NCI-H128 (cell line): ENCODE measurements at regions not wholly inside any gene's neighbourhood (a gene's known extent, or its start where the extent isn't known, plus 50 kb on each side); places are given as distances from the start of the nearest gene placed in this dataset.

Source experiments
- DNase-seq: peaks from one replicate; lab custom pipeline; 2025; ENCODE audit not compliant: unreplicated experiment; lab: John Stamatoyannopoulos, UW

DNA sequence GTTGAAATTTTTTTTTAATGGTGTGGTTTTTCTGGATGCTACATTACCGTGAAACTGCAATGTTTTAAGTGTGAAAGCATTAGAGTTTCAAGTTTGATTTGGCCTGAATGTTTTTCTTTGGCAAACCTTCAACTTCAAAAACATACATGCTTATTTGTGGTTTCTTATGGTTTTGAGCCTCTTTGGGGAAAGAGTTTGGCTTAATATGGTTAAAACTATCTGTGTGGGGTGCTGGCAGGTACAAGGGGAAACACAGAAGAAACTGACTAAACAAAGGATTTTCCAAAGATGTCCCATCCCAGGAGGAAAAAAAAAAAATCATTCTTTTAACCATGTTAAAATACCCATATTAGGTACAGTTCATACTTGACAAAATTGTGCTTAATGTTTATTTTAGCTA lies 121.1 kb downstream of the HGF start:
- DNase-seq = no peak

DNA sequence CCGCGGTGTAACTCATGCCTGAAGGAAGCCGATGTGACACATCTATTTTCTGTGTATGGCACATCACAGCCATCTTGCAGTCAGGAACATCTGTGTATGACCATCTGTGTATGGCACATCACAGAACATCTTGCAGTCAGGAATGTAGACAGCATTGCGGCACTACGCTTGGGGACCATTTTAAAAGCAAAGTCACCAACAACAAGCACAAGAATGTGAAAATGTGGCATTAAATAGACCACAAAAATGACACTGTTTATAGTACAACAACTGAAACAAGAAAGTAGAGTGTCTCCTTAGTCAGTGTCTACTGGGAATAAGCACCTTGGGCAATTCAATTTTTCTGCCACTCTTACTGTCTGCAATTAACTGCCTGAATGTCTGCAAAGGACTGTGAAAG lies 124.4 kb downstream of the HGF start:
- no peak for DNase-seq

- DNase-seq = no peak
Observed at GRCh38 chr7:81641873-81642272, 128.0 kb downstream of the HGF start.

DNA sequence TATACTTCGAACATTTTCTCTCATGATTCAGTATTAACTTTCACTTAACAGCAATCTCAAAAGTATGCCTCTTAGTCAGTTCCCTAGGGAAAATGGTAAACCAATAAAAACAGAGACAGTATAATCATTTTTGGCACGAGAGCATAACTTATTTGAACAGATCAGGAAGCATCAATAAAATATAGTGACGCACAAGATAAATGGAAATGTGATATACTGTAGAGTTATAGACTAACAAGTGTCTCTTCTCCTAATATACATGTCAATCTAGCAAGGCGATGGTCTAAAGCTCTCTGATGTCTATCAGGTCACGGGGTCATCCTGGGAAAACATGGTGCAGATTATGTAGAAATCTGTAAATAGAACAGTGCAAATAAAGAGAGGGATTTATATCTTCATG lies 131.6 kb downstream of the HGF start:
- no peak for DNase-seq

- DNase-seq = no peak
Observed at GRCh38 chr7:81637534-81637933, 132.3 kb downstream of the HGF start.

- no peak for DNase-seq
Observed at GRCh38 chr7:81632418-81632817, 137.4 kb downstream of the HGF start.

DNA sequence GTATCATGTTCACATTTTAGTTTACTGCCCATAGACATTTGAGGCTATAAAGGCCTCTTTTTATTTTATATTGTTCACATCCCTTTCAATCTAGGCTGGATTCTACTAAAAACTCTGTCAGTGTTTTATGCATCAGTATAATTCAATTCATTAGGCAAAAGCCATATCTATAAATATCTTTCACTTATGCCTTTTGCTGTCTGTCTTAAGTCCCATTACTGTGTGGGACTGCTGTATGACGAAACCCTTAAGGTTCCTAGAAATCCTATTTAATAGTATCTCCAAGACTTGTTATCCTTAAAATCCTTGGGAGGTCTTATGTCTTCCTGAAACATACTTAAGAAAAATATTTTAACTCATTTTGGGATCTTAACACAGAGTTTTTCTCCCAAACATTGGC lies 139.2 kb downstream of the HGF start:
- DNase-seq = no peak

GRCh38 chr7:81629702-81630101 lies 140.1 kb downstream of the HGF start:
- DNase-seq = no peak

DNA sequence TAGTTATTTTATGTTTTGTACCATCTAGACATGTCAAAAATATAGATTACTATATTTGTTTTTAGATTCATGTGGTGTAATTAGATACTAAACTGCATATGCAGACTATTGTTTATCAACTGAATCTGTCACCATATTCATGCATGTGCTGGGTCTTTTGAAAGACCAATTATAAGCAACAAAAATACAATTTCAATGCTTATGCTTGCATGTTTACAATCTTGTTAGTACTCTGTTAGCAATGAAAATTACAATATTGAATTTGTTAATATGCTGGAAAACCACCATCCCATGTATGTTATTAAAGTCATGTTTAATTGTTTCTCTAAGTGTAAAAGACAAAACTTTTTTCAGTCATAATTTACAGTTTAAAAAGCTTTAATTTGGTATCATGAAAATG lies 140.9 kb downstream of the HGF start:
- DNase-seq = no peak

DNA sequence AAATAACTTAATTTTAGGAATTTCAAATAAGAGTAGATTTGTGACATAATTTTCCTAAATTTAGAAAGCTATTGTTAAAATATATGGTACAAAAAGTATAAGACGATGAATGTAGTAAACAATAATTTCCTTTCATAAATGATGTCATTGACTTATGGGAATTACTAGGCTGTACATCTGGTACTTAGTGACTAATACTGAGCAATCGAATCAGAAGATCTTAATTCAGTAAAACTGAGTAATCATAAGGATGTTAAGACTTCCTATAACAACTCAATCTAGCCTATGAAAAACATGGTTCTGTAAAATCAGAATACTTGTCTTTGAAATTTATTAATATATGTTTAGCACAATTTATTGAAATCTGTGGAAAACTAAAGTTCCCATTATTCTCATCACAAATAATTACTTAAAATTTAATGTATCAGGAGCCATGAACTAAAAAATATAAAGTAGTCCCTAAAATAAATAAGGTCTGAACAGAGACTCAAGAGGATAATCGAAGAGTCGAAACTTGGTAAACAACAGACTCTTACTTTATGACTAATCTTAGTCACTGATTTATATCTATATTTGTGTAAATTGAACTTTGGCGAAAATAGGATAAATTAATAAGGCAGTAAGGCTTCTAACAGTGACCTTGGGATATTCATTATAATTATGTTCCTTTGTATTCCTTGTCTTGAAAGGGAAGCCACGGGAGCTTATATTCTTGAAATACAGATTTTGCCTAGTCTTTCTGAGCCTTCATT lies 142.1 kb downstream of the HGF start:
- DNase-seq = no peak

- no peak for DNase-seq
Observed at GRCh38 chr7:81626008-81626407, 143.8 kb downstream of the HGF start.

DNA sequence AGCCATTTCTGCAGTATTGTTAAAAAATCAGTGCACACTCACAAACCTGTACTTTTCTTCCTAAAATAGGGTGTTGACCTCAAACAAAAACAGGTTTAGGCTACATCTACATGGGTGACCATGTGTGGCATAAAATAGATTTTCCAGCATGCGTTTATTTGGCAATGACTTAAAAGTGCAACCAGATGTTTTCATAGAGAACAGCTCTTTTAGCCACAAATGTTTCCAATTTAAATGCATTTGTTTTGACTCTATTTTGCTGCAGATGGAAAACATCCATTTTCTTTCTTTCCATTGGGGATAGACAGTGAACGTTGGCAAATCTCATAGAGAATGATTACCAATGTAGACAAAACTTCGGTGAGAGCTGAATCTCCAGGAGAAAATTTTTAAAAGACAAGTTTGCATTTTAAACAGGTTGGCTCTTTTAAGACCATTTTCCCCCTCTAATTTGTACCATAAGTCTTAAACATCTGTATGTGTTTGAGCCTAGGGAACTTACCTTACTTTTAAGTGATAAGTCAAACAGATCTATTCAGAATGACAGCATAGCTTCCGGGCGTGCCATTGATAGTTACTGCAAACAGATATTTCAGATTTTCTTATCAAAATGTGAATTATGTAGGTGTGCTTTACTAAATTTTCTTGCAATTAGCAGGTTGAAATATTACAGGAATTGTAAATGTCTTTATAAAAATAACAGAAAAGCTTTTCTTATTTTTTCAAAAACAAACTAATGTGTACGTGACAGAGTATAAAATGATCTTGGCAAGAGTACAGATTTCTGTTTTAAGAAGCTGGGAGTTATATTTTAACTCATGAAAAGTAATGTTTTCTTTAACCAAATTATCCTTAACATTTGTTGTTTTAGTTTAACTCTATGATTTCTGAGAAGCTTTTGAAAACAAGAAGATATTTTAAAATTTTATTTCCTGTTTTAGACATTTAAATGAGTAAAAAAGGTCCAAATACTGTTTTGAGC lies 144.9 kb downstream of the HGF start:
- no peak for DNase-seq

- DNase-seq = no peak
Observed at GRCh38 chr7:81624021-81624592, 145.7 kb downstream of the HGF start.

DNA sequence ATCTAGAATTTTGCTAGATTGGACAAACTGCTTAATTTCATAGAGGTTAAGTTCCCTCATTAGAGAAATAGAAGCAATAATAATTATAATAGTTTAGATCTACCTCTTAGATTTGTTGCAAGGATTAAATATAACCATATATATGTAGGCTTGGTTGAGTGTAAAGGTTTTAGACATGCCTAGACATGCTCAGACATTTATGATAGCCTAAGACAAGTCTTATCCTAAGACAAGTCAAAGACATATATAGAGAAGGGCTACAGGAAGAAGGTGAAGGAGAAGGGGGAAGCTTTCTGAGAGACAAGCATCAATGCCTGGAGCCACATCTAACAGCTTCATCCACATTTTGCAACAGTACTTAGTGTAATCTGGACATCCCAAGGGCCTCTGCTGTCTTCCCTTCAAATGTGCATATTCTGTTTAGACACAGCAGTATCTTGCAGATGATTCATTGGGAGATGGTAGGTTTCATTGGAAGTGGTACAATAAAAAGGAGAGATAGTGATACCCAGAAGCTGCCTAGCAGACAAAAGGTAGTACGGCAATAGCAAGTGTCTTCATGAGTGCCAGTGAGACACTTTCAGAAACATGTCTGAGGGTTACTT lies 146.5 kb downstream of the HGF start:
- no peak for DNase-seq

DNA sequence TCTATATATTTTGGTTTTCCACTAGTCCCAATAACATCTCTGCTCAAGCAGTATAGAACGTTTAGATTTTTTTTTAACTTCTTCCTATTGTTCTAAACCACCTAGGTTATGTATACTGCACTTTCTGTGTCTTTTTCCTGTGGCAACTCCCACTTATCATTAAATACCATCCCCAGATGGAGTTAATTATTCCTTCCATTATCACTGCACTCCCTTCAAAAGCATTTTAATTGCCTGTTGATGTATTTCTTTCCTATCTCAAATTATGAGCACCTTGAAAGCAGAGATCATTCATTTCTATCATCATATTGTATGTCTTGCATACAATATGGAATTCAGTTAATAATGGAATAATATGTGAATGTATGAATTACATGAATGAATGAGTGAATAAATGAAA lies 148.0 kb downstream of the HGF start:
- DNase-seq = no peak

DNA sequence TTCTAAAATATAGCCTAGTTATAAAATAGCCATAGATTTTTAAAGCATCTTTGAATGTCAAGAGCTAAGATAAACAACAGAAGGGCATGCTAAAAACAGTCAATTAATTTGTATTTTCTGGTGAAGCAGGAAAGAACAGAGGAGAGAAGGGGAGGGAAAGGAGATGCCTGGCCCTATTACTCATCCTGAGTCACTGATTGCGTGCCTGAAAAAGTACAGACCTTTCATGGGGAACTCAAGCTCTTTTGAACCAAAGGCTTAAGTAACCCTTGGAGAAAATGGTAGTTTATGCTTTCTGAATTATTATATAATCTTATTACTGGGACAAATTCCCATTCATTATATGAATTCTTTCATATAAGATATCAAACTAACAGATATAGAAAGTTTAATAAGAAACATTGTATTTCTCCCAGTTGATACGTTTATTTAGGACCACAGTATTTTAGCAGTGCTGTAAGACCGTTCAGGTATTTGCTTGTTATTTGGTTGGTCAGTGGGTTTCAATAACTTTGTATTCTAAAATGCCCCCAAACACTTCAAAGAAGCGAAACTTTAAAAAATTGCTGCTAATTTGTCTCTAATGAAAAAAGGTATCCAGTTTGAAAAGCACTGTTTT lies 151.3 kb downstream of the HGF start:
- DNase-seq = no peak

DNA sequence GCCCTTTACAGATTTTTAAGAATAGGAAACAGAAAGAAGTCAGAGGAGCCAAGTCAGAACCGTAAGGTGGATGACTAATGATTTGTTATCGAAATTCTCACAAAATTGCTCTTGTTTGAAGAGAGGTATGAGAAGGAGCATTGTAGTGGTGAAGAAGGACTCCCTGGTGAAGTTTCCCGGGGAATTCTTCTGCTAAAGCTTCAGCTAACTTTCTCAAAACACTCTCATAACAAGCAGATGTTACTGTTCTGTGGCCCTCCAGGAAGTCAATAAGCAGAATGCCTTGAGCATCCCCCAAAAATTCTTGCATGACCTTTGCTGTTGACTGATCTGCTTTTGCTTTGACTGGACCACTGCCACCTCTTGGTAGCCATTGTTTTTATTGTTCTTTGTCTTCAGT lies 152.9 kb downstream of the HGF start:
- no peak for DNase-seq

- no peak for DNase-seq
Observed at GRCh38 chr7:81611805-81612204, 158.0 kb downstream of the HGF start.

DNA sequence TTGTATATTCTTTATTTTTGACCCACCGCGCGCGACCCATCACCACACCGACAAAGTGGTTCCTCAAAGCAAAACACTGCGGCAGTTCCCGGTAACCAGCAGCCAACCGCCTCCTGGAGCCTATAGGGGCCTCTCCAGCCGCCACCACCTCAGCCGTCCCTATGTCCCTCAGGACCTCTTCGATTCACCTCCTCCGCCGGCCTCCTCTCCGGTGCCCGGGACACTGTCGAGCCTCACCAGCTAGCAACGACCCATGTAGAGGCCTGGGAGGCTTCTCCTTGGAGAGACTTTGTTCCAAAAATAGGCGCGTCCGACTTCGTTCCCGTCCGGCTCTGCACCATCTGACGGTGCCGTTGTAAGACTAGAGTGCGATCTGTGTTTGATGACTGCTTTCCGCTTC lies 158.8 kb downstream of the HGF start:
- DNase-seq = no peak

DNA sequence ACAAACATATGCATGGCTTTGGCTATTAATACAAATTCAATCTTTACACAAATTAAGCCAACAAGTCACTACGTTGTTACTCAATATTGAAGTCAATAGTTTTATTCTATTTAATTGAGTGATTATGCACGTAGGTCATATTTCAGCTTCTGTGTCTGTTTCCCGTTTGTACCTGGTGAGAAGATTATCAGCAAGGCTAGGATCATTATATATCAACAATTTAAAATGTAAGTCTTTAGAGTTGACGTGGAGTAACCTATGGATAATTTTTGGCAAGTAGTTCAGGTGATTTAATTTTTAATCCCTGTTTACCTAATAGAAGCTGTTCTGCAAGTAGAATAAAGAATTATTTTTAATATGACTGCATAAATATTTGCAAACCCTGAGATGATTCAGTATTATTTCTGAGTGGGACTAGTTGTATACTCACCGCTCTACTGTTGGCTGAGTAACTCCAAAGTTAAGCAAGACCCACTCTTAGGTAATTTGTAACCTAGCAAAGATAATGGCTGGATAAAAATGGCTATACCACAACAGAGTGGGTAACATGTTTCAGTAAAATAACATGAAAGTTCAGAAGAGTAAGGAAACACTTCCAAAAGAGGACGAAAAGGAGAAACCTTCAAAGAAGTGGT lies 161.0 kb downstream of the HGF start:
- DNase-seq = no peak

DNA sequence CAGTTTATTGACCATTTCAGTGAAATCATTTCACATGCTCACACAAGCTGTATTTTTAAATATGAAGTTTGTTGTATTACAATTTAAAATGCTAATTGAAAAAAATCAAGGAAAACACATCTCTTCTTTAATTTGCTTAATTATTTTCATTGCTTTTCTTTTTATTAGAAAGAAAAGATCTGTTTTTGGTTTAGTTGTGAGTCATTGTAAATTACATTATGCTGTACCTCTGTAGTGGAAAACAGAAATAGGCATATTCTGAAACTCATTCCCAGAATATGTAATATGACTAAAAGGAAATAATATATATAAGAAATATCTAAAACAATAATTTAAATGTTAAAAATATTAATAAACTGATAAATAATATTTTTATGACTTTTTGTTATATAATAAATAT lies 161.9 kb downstream of the HGF start:
- no peak for DNase-seq
